ENCODE measurements at regions not wholly inside any gene's neighbourhood (a gene's known extent, or its start where the extent isn't known, plus 50 kb on each side); places are given as distances from the start of the nearest gene placed in this dataset.

- no peak for TF ChIP-seq CTCF (IDR thresholded peaks at IDR 0.05)
- H3K4me3 ChIP-seq: no peak overlapping the region
- intact Hi-C loops (cut with DNase I): no loop called here
- DNase-seq (ENCODE audit: low spot score in 2 of 2): no peak
- H3K36me3 ChIP-seq: no peaks in the 10 kb centered on the region
- H3K27me3 ChIP-seq: no peaks in the 10 kb centered on the region
- no peak overlapping the region for H3K27ac ChIP-seq
- H3K4me1 ChIP-seq: no peaks in the 10 kb centered on the region
- H3K9me3 ChIP-seq: no peaks in the 10 kb centered on the region
These were observed 73.3 kb upstream of the AKAP13 start for GRCh38 chr15:85306946-85307686.

- Histone ChIP-seq H3K27me3 (no peaks in the 10 kb centered on the region), H3K9me3 (no peaks in the 10 kb centered on the region), H3K27ac (no peak overlapping the region), H3K4me1 (no peaks in the 10 kb centered on the region), H3K4me3 (no peak overlapping the region), H3K36me3 (no peaks in the 10 kb centered on the region)
- no peak for TF ChIP-seq CTCF (IDR thresholded peaks at IDR 0.05)
- DNase-seq (ENCODE audit: low spot score in 2 of 2): no peak
- intact Hi-C loops (cut with DNase I): no loop called here
These were observed 72.7 kb upstream of the AKAP13 start for GRCh38 chr15:85307687-85308045.

- no peak for TF ChIP-seq CTCF (IDR thresholded peaks at IDR 0.05)
- intact Hi-C loops (cut with DNase I): no loop called here
- H3K27me3 ChIP-seq: no peaks in the 10 kb centered on the region
- no peaks in the 10 kb centered on the region for H3K36me3 ChIP-seq
- no peaks in the 10 kb centered on the region for H3K4me1 ChIP-seq
- no peaks in the 10 kb centered on the region for H3K9me3 ChIP-seq
- no peak for DNase-seq (ENCODE audit: low spot score in 2 of 2)
- H3K4me3 ChIP-seq: no peak overlapping the region
- H3K27ac ChIP-seq: no peak overlapping the region
These were observed 68.8 kb upstream of the AKAP13 start for GRCh38 chr15:85311647-85312046.

- Histone ChIP-seq H3K36me3 (no peaks in the 10 kb centered on the region), H3K27ac (no peak overlapping the region), H3K9me3 (no peaks in the 10 kb centered on the region), H3K4me3 (no peak overlapping the region), H3K4me1 (no peaks in the 10 kb centered on the region), H3K27me3 (no peaks in the 10 kb centered on the region)
- intact Hi-C loops (cut with DNase I): no loop called here
- no peak for TF ChIP-seq CTCF (IDR thresholded peaks at IDR 0.05)
- no peak for DNase-seq (ENCODE audit: low spot score in 2 of 2)
These were observed 67.9 kb upstream of the AKAP13 start for GRCh38 chr15:85312486-85312885.

GRCh38 chr15:85312929-85313331 is 67.5 kb upstream of the AKAP13 start:
- no peak overlapping the region for H3K4me3 ChIP-seq
- no peaks in the 10 kb centered on the region for H3K27me3 ChIP-seq
- no peaks in the 10 kb centered on the region for H3K9me3 ChIP-seq
- intact Hi-C loops (cut with DNase I): no loop called here
- H3K27ac ChIP-seq: no peak overlapping the region
- H3K36me3 ChIP-seq: no peaks in the 10 kb centered on the region
- no peak for DNase-seq (ENCODE audit: low spot score in 2 of 2)
- TF ChIP-seq CTCF (IDR thresholded peaks at IDR 0.05): no peak
- H3K4me1 ChIP-seq: no peaks in the 10 kb centered on the region

GRCh38 chr15:85313339-85313738 is 67.1 kb upstream of the AKAP13 start:
- no peak for TF ChIP-seq CTCF (IDR thresholded peaks at IDR 0.05)
- Histone ChIP-seq H3K4me3 (no peak overlapping the region), H3K4me1 (no peaks in the 10 kb centered on the region), H3K9me3 (no peaks in the 10 kb centered on the region), H3K36me3 (no peaks in the 10 kb centered on the region), H3K27me3 (no peaks in the 10 kb centered on the region), H3K27ac (no peak overlapping the region)
- no peak for DNase-seq (ENCODE audit: low spot score in 2 of 2)
- intact Hi-C loops (cut with DNase I): no loop called here

All from ascending aorta (tissue), 2 donors.